T-cell (primary cell): ENCODE measurements at regions not wholly inside any gene's neighbourhood (a gene's known extent, or its start where the extent isn't known, plus 50 kb on each side); places are given as distances from the start of the nearest gene placed in this dataset.

Source experiments
- ATAC-seq, 4 experiments: fragments of 200-7000 bp in 3 of 4; fragments of 150-1000 bp in 1 of 4; cut with Tn5 transposase; replicated peaks in 1 of 4; 1 replicate in 3 of 4; 2 replicates in 1 of 4; pipeline ENCODE4 v1.10.0; 2021; ENCODE audit warnings: moderate library complexity in 3 of 4, mild to moderate bottlenecking in 2 of 4, moderate number of reproducible peaks in 1 of 4
- CTCF ChIA-PET, 2 donors: fragments of 300-600 bp; sonication (Branson Sonifier 250); formaldehyde crosslinking; loops; one replicate each; lab custom pipeline; 2022; ENCODE audit warnings: antibody characterized with exemption in 2 of 2; lab: Charles Lee
- POLR2A ChIA-PET, 2 donors: fragments of 300-600 bp; sonication (Branson Sonifier 250); formaldehyde crosslinking; loops; one replicate each; lab custom pipeline; 2022; ENCODE audit warnings: antibody characterized with exemption in 2 of 2; lab: Charles Lee
- DNase-seq, 35 experiments: peaks; one replicate each; pipeline versions ENCODE4 v3.0.0 to v3.0.0-alpha.2; 2013 to 2023
- H3K27ac ChIP-seq: one replicate; pipeline ENCODE4 v1.5.1; 2013; ENCODE audit warnings: low read length
- H3K27me3 ChIP-seq, 2 experiments: replicated peaks in 1 of 2; 1 replicate in 1 of 2; 2 replicates in 1 of 2; pipeline versions ENCODE4 v1.6.1 to v1.7.0; 2013; ENCODE audit warnings: low read length in 1 of 2, mixed read lengths in 1 of 2; ENCODE audit not compliant: control insufficient read depth in 2 of 2, insufficient read depth in 2 of 2; ENCODE audit errors: extremely low read depth in 1 of 2
- H3K36me3 ChIP-seq, 2 donors: 1 replicate in 1 of 2; 2 replicates in 1 of 2; pipeline versions ENCODE4 v1.6.1 to v1.7.0; 2013; ENCODE audit warnings: low read length in 1 of 2; ENCODE audit not compliant: control insufficient read depth in 2 of 2, insufficient read depth in 1 of 2; ENCODE audit errors: extremely low read depth in 1 of 2
- H3K4me1 ChIP-seq, 2 experiments: 1 replicate in 1 of 2; 2 replicates in 1 of 2; pipeline versions ENCODE4 v1.6.1 to v1.7.0; 2013; ENCODE audit warnings: low read length in 2 of 2, mixed read lengths in 1 of 2; ENCODE audit not compliant: insufficient read depth in 2 of 2, control insufficient read depth in 1 of 2; ENCODE audit errors: extremely low read depth in 1 of 2
- H3K4me3 ChIP-seq, 2 donors: 1 replicate in 1 of 2; 2 replicates in 1 of 2; pipeline versions ENCODE4 v1.5.1 to v1.7.0; 2013; ENCODE audit warnings: mild to moderate bottlenecking in 2 of 2, low read length in 1 of 2, moderate library complexity in 1 of 2; ENCODE audit not compliant: control insufficient read depth in 1 of 2; ENCODE audit errors: extremely low read depth in 1 of 2
- H3K9me3 ChIP-seq: 2 replicates; pipeline ENCODE4 v1.7.0; 2013
- H3K27ac Mint-ChIP-seq, 2 donors: one replicate each; pipeline ENCODE4 v1.8.0; 2020 to 2021; ENCODE audit warnings: mild to moderate bottlenecking in 2 of 2, mixed read lengths in 2 of 2
- H3K27me3 Mint-ChIP-seq, 2 donors: one replicate each; pipeline ENCODE4 v1.8.0; 2021 to 2022; ENCODE audit warnings: mixed read lengths in 2 of 2
- H3K36me3 Mint-ChIP-seq: one replicate; pipeline ENCODE4 v1.8.0; 2021; ENCODE audit warnings: mixed read lengths
- H3K4me1 Mint-ChIP-seq, 3 donors: one replicate each; pipeline ENCODE4 v1.8.0; 2020 to 2022; ENCODE audit warnings: mixed read lengths in 3 of 3, mild to moderate bottlenecking in 1 of 3
- H3K4me3 Mint-ChIP-seq, 3 donors: one replicate each; pipeline ENCODE4 v1.8.0; 2020 to 2022; ENCODE audit warnings: mild to moderate bottlenecking in 3 of 3, mixed read lengths in 3 of 3, moderate library complexity in 3 of 3
- H3K9me3 Mint-ChIP-seq, 3 donors: one replicate each; pipeline ENCODE4 v1.8.0; 2020 to 2022; ENCODE audit warnings: mixed read lengths in 3 of 3
- WGBS: methylation state at CpG from one replicate; pipeline ENCODE4 v1.1.5; 2013; ENCODE audit warnings: missing lambda C conversion rate; ENCODE audit not compliant: insufficient coverage; 5-methylcytosine and 5-hydroxymethylcytosine counted together

DNA sequence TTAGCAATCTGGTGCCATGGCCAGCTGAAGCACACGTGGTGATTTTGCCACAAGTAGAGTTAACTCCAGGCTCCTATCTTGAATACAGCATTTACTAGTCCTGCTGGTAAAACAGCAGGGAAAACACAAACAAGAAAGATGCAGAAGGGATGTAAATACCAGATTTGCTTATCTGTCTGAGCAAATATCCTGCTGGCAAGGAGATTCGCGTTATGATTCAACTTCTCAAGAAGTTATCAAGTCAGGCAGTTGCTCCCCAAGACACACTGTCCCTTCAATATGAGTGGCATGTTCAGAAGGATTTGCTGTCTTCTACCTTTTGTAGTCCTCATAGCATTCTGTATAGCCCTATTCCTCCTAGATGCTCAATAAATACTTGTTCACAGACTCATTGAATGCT, 171.2 kb upstream of the EGLN3 start:
- no peaks in the 10 kb centered on the region for H3K9me3 ChIP-seq
- no peaks in the 10 kb centered on the region for H3K27me3 ChIP-seq
- ChIA-PET CTCF (no interaction called here), POLR2A (no interaction called here)
- Mint-ChIP-seq H3K27me3 (peaks cover 3 to 4% of the 10 kb centered on the region in 2 donors), H3K9me3 (no peaks in the 10 kb centered on the region), H3K27ac (no peak overlapping the region), H3K4me1 (peaks cover 0 to 15% (median 7%) of the 10 kb centered on the region in 3 donors), H3K36me3 (no peaks in the 10 kb centered on the region), H3K4me3 (no peak overlapping the region)
- ATAC-seq: no peak
- no peaks in the 10 kb centered on the region for H3K4me1 ChIP-seq
- H3K27ac ChIP-seq: no peak overlapping the region
- no CpG with 5 or more reads among the region's 3 CpGs for WGBS
- DNase-seq: no peak
- no peaks in the 10 kb centered on the region for H3K36me3 ChIP-seq
- H3K4me3 ChIP-seq: no peak overlapping the region

DNA sequence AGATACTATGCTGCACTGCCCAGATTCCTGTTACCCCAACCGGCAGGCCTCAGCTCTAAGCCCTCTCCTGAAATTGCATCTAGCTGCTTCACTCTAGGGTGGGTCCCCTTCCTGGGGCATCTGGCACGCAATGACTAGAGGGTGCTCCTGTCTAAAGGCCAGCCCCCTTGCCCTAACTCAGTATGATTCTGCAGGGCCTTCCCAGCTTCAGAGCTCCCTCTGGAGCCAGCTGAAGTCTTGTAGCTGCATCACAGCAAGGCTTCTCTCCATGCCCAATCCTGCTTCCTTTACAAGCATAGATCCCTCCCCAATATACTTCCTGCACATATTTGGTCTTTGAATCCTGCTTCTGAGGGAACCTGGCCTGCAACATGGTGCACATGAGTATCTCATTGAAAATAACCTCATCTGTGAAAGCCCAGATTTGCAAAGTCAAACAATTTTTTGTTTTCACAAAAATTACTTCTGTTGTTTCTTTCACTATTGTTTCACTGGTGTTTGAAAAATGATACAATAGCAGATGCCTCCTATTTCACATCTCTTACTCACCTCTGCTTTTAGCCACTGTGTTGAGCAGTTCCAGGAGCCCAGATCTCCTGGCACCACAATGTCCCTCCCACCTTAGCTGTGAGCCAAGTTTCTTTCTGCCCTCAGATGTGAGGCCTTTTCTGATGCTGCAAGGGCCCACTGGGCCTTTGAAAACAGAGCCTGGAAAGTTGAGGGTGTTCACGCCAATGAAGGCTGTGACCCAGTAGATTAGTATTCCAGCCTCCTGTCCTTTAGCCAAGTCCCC, 169.5 kb upstream of the EGLN3 start:
- Histone ChIP-seq H3K36me3 (no peaks in the 10 kb centered on the region), H3K27me3 (no peaks in the 10 kb centered on the region), H3K27ac (no peak overlapping the region), H3K4me1 (no peaks in the 10 kb centered on the region), H3K9me3 (no peaks in the 10 kb centered on the region), H3K4me3 (no peak overlapping the region)
- H3K9me3 Mint-ChIP-seq: peaks cover 0 to 5% (median 4%) of the 10 kb centered on the region in 3 donors
- ChIA-PET POLR2A (no interaction called here), CTCF (no interaction called here)
- peaks cover 5 to 8% of the 10 kb centered on the region in 2 donors for H3K27me3 Mint-ChIP-seq
- H3K4me3 Mint-ChIP-seq: no peak overlapping the region
- no peak overlapping the region for H3K27ac Mint-ChIP-seq
- no peak for DNase-seq
- WGBS: 94% methylated on average over 3 of the region's 3 CpGs
- no peak for ATAC-seq
- H3K4me1 Mint-ChIP-seq: peaks cover 0 to 15% (median 7%) of the 10 kb centered on the region in 3 donors
- H3K36me3 Mint-ChIP-seq: no peaks in the 10 kb centered on the region

DNA sequence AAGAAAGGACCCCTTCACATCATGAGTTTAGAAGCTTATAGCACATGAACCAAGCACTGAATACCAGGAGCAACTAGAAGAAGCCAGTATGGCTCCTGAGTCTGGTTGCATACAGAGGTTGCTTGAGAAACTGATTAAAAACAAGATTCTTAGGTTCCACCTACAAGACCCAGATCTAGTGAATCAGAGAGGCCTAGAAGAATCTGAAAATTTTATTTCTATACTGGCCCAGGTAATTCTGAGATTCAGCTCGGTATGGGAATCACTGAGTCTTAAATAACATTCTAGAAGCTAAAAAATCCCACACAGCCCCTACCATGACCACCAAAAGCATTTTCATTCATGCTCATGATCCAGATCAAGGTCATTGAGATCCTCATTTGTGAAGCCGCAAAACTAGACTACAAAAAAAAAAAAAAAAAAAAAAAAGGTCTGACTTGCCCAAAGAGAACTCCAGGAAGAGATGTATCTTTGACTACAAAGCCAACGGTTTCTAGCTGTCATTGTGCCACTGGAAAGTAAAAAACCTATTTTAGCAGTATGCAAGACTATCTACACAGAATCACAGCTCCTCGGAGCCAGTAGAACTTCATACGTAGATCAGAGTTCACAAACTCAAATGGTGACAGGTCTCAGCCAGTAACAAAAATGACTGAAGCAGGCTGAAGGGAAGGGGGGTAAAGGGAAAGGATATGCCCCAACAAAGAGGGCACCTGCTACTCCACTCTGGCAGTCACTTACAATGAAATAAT, 168.4 kb upstream of the EGLN3 start:
- Mint-ChIP-seq H3K27ac (no peak overlapping the region), H3K4me3 (no peak overlapping the region), H3K36me3 (no peaks in the 10 kb centered on the region), H3K9me3 (peaks cover 0 to 9% (median 4%) of the 10 kb centered on the region in 3 donors), H3K27me3 (peaks cover 5 to 8% of the 10 kb centered on the region in 2 donors), H3K4me1 (peaks cover 0 to 15% (median 7%) of the 10 kb centered on the region in 3 donors)
- DNase-seq (no peak), ATAC-seq (no peak)
- H3K36me3 ChIP-seq: no peaks in the 10 kb centered on the region
- no peaks in the 10 kb centered on the region for H3K27me3 ChIP-seq
- H3K27ac ChIP-seq: no peak overlapping the region
- CTCF ChIA-PET: no interaction called here
- 22% methylated on average over 1 of the region's 5 CpGs for WGBS
- H3K4me1 ChIP-seq: no peaks in the 10 kb centered on the region
- POLR2A ChIA-PET: no interaction called here
- H3K4me3 ChIP-seq: no peak overlapping the region
- H3K9me3 ChIP-seq: no peaks in the 10 kb centered on the region

DNA sequence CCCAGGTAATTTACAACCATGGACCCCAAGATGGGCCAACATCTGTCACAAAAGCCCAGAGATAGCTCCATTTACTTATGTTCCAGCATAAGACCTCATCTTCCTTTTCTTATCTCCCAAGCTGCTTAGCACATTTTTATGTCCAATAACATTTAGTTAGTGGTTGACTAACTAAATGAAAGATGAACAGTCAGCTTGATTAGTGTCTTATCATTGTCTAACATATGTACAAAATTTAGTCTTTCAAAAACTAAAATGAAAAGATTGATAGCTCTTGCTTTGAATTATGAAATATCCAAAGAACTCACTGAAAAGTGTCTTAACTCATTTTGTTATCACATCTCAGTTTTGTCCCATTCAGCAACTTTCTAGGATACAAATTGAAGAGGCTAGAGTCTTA, 163.1 kb upstream of the EGLN3 start:
- peaks cover 0 to 9% (median 4%) of the 10 kb centered on the region in 3 donors for H3K9me3 Mint-ChIP-seq
- no peaks in the 10 kb centered on the region for H3K27me3 ChIP-seq
- H3K4me1 ChIP-seq: no peaks in the 10 kb centered on the region
- H3K4me1 Mint-ChIP-seq: no peaks in the 10 kb centered on the region
- no peak overlapping the region for H3K4me3 Mint-ChIP-seq
- H3K27ac ChIP-seq: no peak overlapping the region
- H3K4me3 ChIP-seq: no peak overlapping the region
- H3K9me3 ChIP-seq: no peaks in the 10 kb centered on the region
- ChIA-PET POLR2A (no interaction called here), CTCF (no interaction called here)
- DNase-seq (no peak), ATAC-seq (no peak)
- no peaks in the 10 kb centered on the region for H3K36me3 Mint-ChIP-seq
- no peaks in the 10 kb centered on the region for H3K36me3 ChIP-seq
- H3K27me3 Mint-ChIP-seq: peaks cover 2 to 4% of the 10 kb centered on the region in 2 donors
- H3K27ac Mint-ChIP-seq: no peak overlapping the region

DNA sequence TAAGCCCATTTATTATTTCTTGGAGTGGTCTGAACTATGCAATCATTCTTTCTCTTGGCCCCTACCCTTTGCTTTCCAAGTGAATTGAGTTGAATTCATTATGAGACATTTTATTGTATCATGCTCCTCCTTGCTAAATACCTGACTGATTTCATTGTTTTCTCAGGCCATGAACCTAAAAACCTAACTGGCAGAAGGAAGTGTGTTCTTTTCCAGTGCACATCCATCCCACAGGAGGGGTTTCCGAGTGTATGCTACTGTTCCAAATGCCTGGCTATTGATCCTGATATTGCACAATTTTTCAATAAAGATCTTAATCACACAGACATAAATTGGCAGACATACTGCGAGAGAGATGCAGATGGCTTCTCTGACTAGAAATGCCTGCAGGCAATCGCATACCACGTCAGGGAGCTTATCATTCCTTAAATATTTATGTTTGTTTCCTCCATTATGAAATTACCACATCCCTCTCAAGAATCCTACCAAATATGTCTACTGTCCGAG, 162.2 kb upstream of the EGLN3 start:
- H3K27me3 Mint-ChIP-seq: peaks cover 2 to 4% of the 10 kb centered on the region in 2 donors
- peaks cover 0 to 9% (median 4%) of the 10 kb centered on the region in 3 donors for H3K9me3 Mint-ChIP-seq
- no peak overlapping the region for H3K4me3 ChIP-seq
- ATAC-seq (no peak), DNase-seq (no peak)
- no peaks in the 10 kb centered on the region for H3K27me3 ChIP-seq
- H3K27ac ChIP-seq: no peak overlapping the region
- H3K4me3 Mint-ChIP-seq: no peak overlapping the region
- no peaks in the 10 kb centered on the region for H3K4me1 ChIP-seq
- ChIA-PET CTCF (no interaction called here), POLR2A (no interaction called here)
- 85% methylated on average over 2 of the region's 5 CpGs for WGBS
- no peaks in the 10 kb centered on the region for H3K36me3 ChIP-seq
- no peaks in the 10 kb centered on the region for H3K36me3 Mint-ChIP-seq
- no peaks in the 10 kb centered on the region for H3K9me3 ChIP-seq
- no peaks in the 10 kb centered on the region for H3K4me1 Mint-ChIP-seq
- H3K27ac Mint-ChIP-seq: no peak overlapping the region

DNA sequence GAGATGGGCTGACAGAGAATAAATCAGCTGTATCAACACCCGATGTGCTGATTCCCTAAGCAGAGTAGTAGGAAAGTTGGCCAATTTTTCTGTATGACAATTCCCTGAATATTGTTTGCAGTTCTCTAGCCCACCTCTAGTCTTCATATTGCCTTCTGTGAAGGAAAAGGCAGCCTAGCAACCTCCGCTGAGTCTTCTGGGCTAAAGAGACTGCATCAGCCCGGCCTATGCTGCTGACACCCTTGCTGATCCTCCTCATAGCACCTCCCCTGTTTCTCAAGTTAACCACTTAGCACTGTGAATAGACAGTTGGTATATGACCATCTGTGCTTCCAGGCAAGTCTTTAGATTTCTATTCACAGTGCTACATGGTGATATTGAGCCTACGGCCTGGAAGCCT, 161.1 kb upstream of the EGLN3 start:
- Mint-ChIP-seq H3K4me1 (no peaks in the 10 kb centered on the region), H3K27me3 (peaks cover 2 to 4% of the 10 kb centered on the region in 2 donors)

More for the DNA sequence above, 161.1 kb upstream of the EGLN3 start:
- Histone ChIP-seq H3K36me3 (no peaks in the 10 kb centered on the region), H3K27me3 (no peaks in the 10 kb centered on the region), H3K4me1 (no peaks in the 10 kb centered on the region), H3K27ac (no peak overlapping the region), H3K9me3 (no peaks in the 10 kb centered on the region), H3K4me3 (no peak overlapping the region)
- DNase-seq: no peak
- ChIA-PET POLR2A (no interaction called here), CTCF (no interaction called here)
- ATAC-seq: no peak
- 84% methylated on average over 3 of the region's 4 CpGs for WGBS
- no peak overlapping the region for H3K27ac Mint-ChIP-seq
- H3K36me3 Mint-ChIP-seq: no peaks in the 10 kb centered on the region
- no peak overlapping the region for H3K4me3 Mint-ChIP-seq
- peaks cover 0 to 9% (median 4%) of the 10 kb centered on the region in 3 donors for H3K9me3 Mint-ChIP-seq
